WTC11 (cell line): ENCODE measurements at regions not wholly inside any gene's neighbourhood (a gene's known extent, or its start where the extent isn't known, plus 50 kb on each side); places are given as distances from the start of the nearest gene placed in this dataset.

Experiments
- CTCF ChIP-seq: fragments of 200-600 bp; IDR thresholded peaks from 2 replicates; pipeline ENCODE4 v1.8.0; 2022; ENCODE audit warnings: antibody characterized with exemption
- GTF2I ChIP-seq: fragments of 250-450 bp; sonication (Bioruptor Pico); conservative IDR thresholded peaks from 2 replicates; pipeline ENCODE4 v1.4.0; 2021; ENCODE audit warnings: mild to moderate bottlenecking
- JUN ChIP-seq: sonication (generic); formaldehyde crosslinking; IDR thresholded peaks from 2 replicates; pipeline ENCODE4 v1.8.0; 2023; ENCODE audit warnings: mild to moderate bottlenecking, missing genetic modification reagents
- SP1 ChIP-seq: sonication (generic); formaldehyde crosslinking; conservative IDR thresholded peaks from 2 replicates; pipeline ENCODE4 v1.8.1; 2022; ENCODE audit warnings: missing genetic modification reagents
- TCF7 ChIP-seq: sonication (generic); formaldehyde crosslinking; IDR thresholded peaks from 2 replicates; pipeline ENCODE4 v1.8.0; 2022; ENCODE audit warnings: mild to moderate bottlenecking, low read depth, missing genetic modification reagents, moderate library complexity

GRCh38 chr10:130747946-130748345, 563.6 kb downstream of the TCERG1L start:
- TF ChIP-seq SP1 (CRISPR knock-in tag): no peak
- TF ChIP-seq JUN (CRISPR knock-in tag): no peak
- TF ChIP-seq CTCF: no peak
- TF ChIP-seq TCF7 (CRISPR knock-in tag): no peak
- TF ChIP-seq GTF2I (CRISPR knock-in tag): no peak
